GM21528 (cell line): ENCODE measurements at regions not wholly inside any gene's neighbourhood (a gene's known extent, or its start where the extent isn't known, plus 50 kb on each side); places are given as distances from the start of the nearest gene placed in this dataset.

ENCODE experiments used
- ATAC-seq: cut with Tn5 transposase; IDR thresholded peaks from one replicate; pipeline ENCODE4 v1.9.1; 2021; ENCODE audit warnings: mild to moderate bottlenecking, moderate library complexity; ENCODE audit not compliant: unreplicated experiment, low FRiP score

DNA sequence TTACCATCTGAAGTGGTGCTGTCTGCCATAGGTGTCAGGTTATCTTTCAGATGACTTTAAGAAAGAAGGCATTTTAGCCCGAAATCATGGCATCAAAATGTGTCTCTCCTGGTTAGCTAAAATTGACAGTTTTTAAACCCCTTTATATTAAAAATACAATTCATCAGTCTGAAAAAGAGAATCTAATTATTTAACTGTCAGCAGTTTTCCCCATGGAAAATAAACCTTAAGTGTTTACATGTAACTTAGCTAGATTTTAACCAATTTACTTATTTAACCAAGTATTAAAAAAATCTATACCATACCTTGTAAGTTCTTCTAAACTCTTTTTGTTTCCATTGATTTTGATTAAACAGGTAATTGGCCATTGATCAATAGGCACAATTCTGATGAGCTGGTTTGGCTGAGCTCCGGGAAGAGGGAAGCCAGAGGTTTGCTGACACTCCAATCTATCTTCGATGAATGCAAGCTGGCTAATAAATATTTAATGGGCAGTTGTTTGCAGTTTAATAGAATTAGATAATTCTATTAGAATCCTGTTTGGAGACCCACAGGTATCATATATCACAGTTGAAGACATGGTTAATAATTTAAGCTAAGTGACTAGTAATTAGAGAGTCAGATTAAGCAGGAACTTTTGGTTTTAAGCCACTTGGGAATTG, 114.0 kb downstream of the MAT2B start:
- ATAC-seq = no peak

DNA sequence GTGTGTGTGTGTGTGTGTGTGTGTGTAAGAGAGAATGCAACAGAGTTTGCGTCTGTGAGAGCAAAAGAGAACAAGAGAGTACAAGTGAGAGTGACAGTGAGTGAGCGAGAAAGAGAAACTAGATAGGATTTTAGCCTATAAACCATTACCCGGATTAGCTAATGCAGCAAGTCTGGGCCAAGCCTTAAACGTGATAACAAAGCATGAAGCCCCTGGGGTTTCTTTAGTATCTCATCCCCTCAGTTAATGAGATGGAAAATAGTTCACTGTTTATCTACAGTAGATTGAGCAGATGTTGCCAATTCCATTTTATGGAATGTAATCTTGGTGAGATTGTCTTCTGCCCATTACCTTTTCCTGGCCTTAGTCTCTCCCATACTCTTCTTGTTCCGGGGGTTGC, 114.5 kb downstream of the MAT2B start:
- ATAC-seq = no peak

DNA sequence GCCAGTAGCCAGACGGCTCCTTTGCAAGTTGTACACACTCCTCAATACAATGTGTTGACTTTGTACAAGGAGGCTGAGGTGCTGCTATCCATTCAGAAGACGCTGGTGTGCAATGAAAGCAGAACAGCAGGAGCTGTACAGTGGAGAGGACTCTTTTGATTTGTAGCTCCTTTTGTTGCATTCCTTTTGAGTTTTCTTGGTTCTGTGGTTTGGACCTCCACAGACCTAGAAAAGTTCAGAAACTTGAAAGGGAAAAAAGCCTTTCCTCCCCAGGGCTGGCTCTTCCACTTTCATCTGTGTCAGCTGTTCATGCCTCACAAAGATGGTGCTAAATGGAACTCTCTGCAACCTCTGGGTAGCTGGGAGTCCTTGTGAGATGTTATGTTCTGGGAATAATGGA, 117.4 kb downstream of the MAT2B start:
- ATAC-seq = no peak

DNA sequence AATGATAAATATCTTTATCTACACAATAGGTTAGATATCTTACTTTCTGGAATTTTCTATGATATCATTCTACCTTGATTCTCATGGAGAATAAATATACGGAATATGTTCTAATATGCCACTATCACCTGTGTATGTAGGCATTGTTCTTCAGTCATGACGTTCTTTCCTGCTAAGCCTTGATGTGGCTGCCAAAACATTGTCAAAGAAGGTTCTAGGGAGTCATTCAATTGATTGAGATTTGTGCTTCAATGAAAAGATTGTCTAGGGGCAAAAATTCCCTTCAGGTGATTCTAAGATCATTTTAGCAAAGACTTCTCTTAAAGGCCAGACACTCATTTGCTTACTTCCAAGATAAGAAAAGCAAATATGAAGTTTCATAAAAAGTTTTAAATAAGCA, 118.1 kb downstream of the MAT2B start:
- no peak for ATAC-seq

DNA sequence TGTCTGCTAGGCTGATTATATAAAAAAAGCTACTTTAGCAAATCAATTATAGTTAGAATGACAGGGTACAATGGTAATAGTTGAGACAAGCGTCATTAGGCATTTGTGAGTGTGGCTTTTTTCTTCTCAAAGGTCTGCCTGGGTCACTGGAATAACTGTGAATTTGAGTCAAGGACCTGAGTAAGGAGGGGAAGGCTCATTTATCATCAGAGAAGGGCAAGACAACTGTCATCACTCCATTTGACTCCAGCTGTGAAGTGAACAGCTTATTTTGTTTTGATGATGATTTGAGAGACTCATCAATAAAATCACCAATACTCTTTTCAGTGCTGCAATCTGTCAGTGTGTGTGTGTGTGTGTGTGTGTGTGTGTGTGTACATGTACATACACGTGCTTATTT, 118.6 kb downstream of the MAT2B start:
- ATAC-seq = no peak

DNA sequence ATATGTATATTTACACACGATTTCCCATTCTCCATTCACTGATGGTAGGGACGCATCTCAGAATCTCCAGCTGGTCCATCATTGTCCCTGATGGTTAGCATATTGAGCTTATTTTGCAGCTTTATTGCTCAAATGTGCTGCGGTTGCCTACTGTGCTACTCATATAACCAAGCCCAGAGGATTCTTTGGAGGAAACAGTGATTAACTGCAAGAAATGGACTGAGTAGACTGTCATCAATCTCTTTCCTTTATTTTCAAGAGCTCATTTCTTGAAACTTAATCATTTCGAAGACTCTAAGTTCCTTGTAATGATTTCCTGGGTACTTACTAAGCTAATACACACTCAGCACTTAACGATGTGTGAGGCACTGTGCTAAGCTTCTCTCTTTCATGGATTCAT, 119.0 kb downstream of the MAT2B start:
- ATAC-seq = no peak

DNA sequence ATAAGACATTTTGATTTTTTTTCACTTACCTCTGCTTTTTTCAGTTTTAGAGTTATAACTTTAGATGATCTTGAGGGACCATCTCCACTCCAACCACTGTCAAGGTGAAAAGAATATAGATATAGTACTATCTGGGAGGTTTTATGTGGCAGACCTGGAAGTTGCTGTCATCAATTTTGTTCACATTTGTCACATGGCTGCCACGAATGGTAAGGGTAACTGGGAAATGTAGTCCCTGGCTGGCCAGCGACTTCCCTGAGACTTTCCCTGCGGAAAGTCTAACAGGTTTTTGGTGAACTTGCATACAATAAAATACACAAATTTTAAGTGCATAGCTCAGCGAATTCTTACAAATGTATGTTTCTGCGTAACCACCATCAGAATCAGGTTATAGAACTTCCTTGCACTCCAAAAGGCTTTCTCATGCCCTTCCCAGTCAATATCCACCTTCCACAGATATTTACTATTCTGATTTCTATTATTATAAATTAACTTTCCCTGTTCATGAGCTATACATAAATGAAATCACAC, 121.5 kb downstream of the MAT2B start:
- no peak for ATAC-seq

DNA sequence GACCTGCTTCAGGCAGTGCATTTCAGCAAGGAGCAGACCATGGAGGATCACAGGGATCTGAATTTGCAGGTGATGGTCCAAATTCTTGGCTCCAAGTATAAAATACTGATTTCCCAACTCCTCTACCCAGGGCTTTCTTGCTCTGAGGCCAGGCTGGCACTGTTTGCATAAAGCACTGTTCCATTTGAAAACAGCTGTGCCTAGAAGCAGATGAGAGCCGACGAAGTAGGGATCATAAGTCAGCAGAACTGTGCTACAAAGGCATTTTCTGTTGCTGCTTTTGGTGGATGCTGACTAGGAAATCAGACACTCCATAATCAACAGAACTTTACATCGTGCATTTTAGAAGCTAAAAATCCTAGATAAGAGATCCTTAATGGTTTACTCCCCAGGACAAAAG, 126.4 kb downstream of the MAT2B start:
- ATAC-seq = no peak

DNA sequence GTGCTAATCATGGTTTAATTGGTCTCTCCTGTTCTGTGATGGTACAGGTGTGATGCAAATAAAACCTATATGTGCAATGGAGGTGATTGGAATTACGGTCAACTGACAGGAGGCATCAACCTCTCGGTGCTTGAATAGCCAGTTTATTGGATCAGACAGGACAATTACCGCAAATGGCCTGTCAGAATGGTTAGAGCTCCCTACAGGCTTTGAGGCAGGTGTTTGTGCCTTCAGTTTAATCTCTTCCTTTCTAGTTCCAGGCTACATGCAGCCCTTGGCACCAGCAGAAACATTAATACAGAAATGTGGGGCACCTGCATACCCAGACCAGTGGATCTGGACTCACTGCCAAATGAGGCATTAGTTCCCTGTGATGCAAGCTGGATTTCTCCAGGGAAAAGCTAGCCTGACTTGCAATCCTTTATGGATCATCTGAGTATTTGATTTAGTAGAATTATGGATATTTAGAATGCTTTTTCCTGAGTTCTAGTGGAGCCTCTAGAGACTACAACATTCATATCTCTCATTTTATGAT, 128.6 kb downstream of the MAT2B start:
- ATAC-seq = no peak

DNA sequence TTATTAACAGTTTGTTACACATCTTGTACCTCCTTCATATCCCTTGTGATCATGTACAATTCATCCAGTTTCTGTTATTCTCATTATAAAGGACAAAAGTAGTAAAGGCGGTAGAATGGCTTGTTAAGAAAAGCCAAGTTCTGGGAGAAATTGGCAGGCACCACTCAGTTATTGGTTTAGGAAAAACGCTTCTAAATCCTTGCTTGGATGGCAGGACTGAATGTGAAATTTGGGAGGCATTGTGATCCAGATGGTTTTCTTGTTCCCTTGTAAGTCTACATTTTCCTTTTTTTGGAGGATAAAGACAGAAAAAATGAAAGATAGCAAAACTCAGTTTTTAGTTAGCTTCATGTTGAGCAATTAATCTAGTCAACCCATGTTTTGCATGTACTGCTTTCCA, 130.2 kb downstream of the MAT2B start:
- ATAC-seq = no peak

DNA sequence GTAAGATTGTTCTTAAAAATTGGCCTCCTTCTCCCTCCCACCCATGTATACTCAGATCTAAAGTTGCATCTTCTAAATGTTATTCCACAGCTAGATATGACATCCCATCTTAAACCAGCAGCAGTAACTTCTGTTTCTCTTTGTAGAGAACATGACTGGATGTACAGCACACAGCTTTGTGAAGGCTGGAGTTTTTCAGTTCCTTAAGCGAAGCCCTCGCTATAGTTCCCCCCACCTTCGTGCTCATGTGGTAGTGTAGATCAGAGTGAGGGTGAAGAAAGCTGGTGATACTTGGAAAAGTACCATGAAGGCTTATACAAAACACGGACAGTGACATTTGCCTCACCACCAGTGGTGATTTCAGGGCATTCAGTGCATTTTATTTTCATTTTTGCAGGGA, 137.5 kb downstream of the MAT2B start:
- no peak for ATAC-seq

DNA sequence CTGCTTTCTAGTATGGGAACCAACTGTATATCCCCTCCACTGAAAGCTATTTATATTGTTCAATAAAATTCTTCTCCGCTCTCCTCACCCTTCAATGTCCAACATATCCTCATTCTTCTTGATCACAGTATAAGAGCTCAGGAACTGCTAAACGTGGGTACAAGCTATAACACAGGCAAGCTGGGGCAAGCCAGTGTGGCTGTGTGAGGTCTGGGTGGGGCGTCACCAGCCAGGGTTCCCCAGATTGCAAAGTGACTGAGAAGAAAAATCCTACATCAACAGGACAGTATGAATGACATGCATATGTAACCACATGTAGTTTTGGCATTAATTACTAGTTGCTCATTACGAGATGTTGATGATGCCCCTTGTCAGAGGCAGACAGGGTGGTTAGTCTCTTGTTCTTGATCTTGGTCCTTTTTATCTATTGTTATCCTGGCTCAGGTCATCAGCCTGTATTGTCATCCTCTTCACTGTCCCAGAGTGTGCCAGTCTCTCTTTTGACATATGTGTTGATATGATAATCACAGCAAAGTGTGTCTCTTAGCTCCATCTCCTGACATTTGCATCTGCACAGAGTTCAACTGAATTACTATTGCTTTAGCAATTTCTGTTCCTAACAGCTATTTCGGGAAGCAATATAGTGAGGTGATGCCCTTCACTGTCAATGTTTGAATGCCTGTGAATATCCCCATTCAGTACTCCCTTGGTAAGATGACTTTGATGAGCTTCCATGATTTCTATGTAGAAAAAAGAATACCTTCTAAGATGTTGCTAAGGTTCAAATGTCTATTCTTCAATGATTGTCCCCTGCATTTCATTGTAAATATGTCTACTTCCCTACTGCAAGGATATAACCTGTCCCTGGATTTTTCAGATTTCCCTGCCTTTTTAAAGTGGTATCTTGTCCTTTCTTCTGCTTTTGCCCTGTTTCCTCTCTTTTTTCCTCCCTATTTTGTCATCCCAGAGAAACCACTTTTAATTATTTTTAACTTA, 140.3 kb downstream of the MAT2B start:
- no peak for ATAC-seq

DNA sequence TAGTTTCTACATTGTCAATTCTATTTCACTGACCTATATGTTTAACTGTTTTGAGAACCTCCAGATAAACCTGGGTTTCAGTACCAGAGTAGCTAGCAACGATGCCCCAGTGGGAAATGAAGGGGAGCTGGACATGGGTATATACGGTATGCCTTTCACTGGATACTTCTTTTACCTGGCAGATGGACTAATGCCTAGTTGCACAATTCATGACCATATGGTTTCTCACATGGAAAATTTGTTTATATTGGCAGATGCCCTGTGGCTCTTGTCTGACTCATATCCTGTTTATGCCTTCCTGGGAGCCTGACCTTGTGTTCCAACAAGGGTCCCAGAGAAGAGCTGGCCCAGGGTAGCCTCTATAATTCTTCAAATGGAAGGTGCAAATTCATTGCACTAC, 144.1 kb downstream of the MAT2B start:
- ATAC-seq = no peak

DNA sequence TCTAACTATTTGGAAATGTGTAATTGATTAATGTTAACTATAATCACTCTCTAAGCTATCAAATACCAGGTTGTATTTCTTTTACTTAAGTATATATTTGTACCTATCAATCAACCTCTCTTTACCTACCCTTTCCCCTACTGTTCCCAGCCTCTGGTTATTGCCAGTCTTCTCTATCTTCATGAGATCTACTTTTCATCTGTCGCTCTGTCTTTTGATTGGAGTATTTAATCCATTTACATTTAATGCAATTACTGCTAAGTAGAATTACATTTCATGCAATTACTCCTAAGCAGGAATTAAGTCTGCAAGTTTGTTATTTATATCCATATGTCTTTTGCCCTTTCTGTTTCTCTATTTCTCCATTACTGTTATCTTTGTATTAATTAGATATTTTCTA, 148.1 kb downstream of the MAT2B start:
- no peak for ATAC-seq

DNA sequence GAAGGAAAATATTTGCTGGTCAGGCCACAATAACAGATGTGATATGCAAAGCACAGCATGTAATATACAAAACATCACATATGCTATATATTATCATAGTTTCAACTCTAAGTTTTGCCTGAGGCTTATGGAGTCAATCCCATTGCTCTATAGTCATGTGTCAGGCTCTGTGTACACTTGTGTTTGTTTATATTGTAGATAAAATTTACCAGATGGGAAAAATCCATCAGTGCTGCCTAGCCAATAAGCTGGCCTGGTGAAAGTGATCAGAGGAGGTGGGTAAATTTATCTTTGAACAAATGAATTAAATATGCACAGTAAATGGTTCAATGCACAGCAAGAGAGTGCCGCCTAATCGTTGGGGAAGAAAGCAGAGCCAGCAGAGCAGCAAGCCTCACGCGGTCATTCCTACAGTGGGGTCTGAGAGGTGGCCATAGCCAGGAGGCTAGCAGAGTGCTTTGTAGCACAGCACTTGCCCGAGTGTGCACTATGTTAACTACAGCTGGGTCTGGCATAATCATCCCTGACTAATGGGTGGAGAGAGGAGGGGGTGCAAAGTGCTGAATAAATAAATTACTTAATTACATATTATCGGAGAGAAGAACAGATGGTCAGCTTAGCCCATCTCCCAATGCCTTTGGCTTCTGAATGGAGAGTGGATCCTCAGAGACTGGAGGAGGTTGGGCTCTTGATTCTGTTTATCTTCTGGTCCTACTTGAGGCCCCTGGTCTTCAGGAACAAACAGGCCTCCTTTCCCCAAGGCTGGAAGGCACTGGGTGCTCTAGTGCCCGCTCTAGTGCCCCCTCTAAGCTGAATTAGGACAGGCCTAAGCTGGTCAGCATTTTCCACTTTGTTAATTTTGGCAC, 153.5 kb downstream of the MAT2B start:
- ATAC-seq = no peak

DNA sequence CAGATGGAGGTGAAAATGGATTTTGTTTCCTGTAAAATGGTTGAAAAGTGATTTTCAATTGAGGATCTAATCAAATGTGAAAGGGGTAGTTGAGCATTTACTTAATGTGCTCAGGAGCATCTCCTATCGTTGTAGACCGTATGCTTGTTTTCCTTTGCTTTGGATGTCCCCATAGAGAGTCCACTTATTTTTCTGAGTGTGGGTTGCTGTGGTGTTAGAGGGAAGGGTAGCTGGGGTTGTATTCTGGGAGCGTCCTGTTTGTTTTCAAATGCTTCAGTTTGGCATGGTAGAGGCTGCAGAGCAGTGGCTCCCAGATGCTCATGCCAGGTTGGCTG, 154.1 kb downstream of the MAT2B start:
- no peak for ATAC-seq

DNA sequence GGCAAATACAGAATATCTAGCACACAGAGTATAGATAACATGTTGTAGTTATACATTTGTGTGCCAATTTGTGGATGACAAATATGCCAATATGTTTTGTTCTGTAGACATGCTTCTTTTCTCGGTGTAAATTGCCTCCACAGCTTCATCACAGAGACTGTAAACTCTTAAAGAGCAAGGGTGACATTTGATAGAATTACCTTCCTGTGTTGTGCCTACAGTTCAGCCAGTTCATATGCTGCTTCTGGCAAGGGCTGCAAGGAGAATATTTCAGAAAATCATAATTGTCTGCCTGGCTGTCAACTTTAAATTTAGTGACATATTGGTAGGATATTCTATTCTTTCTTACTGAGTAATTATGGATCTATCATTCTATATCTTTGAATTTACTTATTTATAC, 155.1 kb downstream of the MAT2B start:
- no peak for ATAC-seq

DNA sequence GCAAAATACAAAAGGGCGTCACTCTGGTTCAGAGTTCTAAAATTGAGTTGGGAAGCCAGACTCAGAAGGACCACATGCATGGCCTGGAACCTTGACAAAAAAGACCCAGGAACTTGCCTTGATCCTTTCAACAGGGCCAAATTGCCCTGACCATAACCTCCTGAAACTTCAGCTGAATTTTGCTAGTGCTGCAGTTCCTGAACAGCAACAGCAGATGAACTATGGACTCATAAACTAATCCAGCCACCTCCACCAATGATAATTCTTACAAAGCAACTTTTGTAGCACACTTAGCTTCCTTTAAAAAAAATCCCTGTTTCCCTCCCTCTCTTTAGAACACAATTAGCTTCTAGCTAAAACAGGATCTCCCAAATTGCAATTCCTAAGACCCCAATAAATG, 155.9 kb downstream of the MAT2B start:
- no peak for ATAC-seq

DNA sequence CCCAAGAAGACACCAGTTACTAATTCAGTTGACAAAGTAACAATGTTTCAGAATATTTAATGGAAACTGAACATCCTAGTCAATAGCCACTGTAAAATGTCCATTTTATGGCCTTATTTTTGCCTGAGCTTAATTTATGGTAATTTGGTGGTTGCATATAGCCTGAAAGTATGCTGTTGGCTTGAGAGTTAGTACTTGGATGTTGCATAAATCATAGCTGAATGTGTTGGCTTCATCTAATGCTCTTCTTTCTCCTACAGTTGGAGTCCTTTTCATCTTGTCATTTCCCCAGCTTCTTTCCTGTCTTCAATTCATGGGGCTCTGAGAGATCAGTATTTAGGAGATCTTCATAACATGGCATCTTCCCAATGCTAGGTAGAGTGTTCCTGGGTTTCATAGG, 164.6 kb downstream of the MAT2B start:
- no peak for ATAC-seq

DNA sequence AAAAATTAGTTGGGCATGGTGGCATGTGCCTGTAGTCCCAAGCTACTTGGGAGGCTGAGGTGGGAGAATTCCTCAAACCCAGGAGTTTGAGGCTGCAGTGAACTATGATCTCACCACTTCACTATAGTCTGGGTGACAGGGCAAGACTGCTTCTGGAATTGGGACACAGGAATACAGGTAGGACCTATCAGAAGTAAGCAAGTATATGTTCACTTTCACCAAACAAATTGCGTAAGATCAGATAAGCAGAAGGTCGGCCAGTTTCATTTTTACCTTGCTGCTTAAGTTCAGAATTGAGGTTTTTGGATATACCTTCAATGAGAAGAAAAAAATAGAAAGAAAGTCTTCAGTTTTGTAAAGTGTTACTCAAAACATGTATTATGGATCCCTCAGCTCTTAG, 171.7 kb downstream of the MAT2B start:
- ATAC-seq = no peak

DNA sequence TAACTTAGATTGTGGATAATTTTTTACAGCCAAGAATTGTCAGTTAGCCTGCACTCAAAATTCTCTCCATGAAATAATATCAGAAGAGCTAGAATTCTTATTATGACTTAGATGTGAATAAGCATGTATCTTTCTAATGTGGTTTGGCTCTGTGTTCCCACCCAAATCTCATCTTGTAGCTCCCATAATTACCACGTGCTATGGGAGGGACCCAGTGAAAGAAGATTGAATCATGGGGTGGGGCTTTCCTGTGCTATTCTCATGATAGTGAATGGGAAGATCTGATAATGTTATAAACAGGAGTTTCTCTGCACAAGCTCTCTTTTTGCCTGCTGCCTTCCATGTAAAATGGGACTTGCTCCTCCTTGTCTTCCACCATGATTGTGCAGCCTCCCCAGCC, 176.8 kb downstream of the MAT2B start:
- no peak for ATAC-seq
